SHP77 treated with DMSO at 0.1 percent for 48 hours (cell line): ENCODE measurements at regions not wholly inside any gene's neighbourhood (a gene's known extent, or its start where the extent isn't known, plus 50 kb on each side); places are given as distances from the start of the nearest gene placed in this dataset.
A peak's percentile ranks its signal among the peaks of the same experiment; 100 is the strongest.

Source experiments
- DNase-seq: peaks from one replicate; lab custom pipeline; 2025; lab: John Stamatoyannopoulos, UW

DNA sequence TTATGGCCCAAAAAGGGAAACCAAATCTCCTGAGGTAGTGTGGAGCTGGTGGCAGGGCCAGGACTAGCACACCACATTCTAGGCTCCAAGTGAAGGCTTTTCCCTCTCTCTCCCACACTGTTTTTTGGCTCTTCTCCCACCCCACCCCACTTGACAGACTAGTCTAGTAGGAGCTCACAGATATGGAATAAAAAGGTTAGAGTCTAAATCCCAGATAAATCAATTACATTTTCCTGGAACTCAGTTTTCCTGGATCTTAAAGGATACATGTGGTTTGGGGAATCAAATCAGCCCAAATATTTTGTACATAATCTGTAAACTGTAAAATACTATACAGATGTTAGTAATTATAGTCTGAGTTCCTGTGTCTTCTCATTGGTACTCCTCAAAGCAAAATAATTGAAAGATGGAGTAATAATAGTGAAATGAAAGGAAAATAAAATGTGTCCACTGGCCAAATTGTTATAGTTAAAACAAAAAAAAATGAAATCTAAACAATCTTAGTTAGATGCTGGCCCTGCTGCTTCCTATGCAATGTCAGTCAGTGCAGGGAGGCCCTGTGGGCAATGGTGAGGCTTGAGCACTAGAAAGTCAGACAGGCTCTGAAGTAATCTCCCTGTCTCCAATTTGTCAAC lies 370.4 kb upstream of the CPEB2 start:
- DNase-seq, result no peak

DNA sequence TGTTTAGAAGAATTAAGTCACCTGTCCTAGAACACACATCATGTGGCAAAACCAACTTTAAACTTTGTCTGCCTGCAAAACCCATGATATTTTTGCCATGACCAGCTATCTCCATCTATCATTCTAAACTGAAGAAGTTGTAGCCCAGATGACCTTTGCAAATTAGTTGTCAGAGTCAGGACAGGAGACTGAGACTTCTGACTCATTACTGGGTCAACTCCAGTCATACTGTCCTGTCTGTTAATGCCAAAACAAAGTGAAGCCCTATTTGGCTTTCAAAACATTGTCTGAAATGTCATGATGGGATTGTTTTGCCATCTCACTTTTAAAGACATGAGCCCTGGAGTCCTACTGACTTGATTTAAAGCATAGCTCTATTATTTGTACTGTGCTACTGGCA lies 365.7 kb upstream of the CPEB2 start:
- no peak for DNase-seq

DNA sequence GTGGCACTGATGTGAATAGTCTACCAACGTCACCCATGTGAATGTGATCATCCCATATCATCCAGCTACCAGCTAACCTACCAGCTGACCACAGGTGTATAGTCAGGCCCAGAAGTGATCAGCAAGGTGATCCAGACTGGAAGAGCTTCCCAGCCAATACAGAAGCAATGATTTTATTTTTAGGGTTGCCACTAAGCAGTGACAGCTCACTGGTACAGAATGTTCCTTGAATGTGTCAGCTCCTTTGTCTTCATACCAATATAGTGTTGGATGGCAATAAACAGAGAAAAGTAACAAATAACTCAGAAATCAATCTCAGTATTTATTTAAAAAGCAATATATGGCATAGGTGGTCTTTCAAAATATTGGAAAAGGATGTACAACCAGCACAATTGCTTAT lies 361.8 kb upstream of the CPEB2 start:
- DNase-seq, result no peak

DNA sequence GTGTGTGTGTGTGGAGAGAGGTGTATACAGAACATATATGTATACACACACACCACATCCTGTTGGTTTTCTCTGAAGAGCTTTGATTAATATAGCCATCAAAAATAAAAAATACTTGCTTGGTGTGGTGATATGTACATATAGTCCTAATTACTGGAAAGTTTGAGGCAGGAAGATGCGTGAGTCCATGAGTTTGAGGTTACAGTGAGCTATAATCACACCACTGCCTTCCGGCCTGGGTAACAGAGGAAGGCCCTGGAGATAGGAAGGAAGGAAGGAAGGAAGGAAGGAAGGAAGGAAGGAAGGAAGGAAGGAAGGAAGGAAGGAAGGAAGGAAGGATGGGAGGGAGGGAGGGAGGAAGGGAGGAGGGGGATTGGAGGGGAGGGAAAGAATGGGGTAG lies 360.4 kb upstream of the CPEB2 start:
- no peak for DNase-seq

DNA sequence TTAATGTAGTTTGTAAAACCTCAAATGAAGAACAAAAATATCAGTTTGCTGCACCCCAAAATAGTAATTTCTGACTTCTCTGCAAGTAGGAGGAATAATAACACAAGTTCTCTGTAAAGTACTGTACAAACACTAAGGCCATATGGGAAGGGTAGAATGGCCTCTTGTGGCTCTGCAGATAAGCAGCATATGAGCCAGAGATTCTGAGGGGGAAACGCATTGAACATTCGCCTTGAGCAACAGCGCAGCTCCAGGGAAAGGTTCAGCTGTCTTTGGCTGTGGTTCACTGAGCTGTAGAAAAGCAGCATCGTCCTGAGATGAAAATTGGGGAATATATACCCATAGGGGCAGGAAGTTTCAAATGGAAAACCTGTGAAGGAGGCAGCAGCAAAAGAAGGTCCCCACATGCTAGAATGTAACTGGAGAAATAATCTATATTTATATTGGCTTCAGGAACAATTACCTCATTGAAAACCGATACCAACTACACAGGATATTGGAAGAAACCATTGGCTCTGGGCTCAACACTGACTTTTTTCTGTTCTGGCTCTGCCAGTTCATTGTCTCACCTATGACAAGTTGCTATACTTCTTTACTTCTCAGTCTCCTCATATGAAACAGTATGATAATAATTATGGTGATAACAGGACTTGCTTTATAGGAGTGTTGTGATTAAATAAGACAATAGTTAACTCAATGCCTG lies 357.6 kb upstream of the CPEB2 start:
- DNase-seq, result no peak

DNA sequence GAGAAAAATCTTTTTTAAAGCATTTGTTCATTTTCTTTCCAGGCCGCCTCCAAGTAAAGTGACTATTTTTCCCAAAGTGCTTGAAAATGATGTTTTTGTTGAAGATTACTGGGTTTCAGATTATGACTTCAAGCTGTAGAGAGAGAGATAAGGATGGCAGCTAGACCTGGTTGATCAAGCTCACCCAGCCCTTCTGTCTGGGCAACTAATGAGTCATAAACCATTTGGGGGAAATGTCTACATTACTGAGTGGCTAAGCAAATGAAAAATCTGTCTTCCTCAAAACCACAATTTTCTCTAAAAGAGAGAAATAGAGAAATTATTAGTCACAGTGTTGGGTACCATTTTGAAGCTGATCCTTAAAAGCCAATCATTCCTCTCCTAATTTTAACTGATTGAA lies 355.4 kb upstream of the CPEB2 start:
- DNase-seq, result no peak

DNA sequence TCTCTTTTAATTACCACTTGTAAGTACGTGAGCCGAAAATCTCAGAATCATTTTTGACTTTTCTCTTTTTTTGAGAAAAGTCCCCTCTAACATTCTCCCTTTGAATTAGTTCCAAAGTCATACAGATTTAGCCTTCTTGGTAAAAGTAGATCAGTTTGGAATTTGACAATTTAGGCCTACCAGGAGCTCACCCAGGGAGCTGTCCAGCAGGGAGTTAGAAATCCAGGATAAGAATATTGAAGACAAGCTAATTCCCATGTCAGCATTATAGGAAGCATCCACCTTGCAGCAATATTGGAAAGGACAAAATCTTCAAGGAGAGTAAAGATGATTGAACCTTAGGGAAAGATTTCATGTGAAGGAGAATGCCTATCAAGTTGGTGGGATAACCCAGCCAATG lies 352.2 kb upstream of the CPEB2 start:
- no peak for DNase-seq

DNA sequence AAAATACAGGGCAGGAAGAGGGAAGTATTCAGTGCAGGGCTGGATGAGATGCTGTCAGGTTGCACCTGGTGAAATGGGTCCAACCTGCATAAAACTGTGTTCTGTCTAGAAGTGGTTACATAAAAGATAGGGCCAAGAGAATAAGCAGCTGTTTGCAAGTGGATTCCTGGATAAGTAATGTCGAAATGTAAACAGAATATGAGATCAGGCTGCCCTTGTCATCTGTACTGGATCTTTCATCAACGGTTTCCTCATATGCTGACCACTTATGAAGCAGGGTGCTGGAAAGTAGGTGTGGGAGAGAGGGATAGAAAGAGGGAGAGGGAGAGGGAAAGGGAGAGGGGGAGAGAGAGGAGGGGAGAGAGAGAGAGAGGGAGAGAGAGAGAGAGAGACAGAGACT lies 349.8 kb upstream of the CPEB2 start:
- peak; percentile 6 for DNase-seq

DNA sequence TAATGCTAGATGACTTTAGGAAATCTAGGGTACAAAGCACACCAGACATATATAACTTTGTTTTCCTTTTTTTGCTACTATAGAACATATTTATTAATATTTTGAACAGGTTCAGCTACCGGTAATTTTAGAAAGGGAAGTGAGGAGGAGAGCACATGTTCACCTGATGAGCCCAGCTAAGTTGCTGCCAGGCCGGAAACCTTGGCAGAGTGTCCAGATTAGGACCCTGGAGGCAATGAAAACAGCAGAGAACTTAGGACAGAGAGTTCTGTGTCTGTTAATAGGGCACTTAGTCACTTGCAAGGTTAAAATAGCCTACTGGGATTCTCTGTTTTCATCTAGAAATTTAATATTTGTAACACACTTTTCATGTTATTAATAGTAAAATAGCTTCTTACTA lies 348.9 kb upstream of the CPEB2 start:
- no peak for DNase-seq

DNA sequence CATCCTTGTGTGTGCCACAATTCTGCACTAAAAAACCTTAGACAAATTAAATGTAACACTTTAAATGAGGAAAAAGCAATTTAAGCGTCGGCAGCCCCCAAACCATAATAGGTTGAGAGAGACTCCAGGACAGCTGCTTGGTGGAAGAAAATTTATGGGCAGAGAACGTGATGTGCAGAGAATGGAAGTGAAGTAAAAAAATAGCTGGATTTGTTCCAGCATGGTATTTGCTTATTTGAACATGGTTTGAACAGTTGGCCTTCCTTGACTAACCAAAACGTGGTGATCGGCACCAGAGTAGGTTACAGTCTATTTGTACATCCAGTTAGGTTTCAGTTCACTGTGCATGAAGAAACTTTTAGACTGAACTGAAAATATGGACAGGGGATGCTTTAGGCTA lies 343.0 kb upstream of the CPEB2 start:
- peak; percentile 45 for DNase-seq

DNA sequence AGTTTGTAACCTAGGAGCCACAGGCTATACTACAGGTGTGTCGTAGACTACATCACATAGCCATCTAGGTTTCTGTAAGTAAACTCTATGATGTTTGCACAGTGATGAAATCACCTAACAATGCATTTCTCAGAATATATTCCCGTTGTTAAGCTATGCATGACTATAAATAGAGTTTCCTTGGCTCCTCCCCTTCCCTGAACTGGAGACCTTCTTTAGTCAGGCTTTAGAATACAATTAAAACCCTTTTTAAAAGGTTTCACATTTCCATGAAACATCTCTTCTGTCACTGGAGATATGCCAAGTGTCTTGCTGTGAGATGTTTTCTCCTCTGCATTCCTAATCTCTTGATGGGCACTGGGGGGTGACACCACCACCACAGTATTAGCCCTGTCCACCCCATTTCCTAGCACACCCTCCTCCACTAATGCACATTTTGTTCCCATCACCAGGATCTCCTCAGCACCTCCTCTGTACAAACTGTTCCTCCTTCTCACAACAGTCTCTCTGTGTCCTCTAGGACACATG lies 334.6 kb upstream of the CPEB2 start:
- DNase-seq, result no peak

DNA sequence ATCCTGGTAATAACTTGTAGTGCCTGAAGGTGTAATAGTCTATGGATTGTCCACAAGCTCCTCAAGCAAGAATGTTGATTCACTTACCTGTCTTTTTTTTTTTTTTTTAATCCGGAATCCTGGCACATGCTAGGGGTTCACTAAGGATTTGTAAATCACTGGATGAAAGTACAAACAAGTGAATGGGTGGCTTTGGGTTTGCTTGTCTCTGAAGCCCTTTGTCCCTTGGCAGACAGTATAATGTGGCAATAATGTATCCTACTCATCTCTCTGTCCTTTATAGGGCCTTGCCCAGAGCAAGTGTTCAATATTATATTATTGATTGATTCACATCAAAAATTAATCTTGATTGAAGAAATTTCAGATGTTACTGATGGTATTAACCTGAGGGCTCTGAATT lies 334.0 kb upstream of the CPEB2 start:
- DNase-seq, result no peak

DNA sequence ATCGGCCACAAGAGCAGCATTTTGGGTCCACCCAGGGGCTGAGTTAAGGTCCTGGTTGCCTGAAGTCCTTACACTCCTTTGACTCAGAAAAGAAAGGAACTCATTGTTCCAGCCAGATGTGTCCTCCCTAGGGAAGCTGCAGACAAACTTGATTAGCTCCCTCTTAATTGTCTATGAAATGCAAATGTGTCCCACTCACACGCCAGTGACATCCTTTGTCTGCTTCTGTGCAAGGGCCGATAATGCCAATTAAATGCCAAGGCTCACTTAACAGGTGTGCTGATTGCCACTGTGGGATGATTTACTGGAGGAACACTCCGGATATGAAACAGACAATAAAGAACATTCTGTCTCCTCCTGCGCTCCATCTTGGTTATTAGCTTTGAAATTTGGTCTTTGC lies 332.9 kb upstream of the CPEB2 start:
- DNase-seq, result no peak

DNA sequence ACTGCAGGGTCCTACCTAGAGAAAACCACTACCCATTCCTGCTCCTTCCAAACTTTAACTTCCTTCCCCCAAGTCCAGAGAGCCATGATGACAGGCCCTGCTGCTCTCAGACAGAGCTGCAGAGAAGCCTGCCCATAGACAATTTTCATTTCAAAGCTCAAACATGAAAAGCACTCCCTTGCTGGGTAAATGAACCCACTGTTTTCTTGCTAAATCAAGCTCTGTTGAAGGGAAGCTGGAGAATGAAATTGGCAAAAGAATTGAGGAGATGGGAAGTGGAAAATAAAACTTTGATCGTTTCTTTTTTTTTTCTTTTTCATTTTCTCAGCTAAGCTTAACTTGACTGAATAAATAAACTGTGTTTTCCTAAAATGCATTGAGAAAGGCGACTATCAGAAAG lies 331.1 kb upstream of the CPEB2 start:
- DNase-seq, result no peak

DNA sequence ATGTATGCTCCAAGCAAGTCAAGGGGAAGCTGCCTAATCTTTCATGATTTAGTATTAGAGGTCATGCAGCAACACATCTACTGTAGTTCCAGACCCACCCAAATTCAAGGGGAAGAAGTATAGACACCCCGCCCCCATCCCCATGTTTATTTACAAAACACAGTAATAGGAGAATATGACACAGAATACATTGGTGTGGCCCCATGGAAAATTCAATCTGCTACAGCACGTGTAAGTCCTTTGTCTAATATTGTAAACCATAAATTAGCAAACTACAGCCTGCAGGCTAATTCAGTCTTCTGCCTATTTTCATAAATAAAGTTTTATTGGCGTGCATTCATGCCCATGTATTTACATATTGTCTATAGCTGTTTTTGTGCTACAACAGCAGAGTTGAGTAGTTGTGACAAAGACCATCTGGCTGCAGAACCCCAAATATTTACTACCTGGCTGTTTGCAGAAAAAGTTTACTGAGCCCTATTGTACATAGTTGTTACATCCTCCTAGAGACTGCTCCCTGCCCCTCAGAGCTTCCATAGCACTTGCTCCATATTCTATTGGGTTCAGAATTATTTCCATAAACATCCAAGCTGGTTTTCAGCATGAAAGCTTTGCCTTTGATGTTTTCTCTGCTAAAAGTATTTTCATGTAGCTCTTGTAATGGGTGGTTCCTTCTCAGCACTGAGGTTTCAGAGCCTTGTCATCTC lies 326.8 kb upstream of the CPEB2 start:
- DNase-seq, result no peak

DNA sequence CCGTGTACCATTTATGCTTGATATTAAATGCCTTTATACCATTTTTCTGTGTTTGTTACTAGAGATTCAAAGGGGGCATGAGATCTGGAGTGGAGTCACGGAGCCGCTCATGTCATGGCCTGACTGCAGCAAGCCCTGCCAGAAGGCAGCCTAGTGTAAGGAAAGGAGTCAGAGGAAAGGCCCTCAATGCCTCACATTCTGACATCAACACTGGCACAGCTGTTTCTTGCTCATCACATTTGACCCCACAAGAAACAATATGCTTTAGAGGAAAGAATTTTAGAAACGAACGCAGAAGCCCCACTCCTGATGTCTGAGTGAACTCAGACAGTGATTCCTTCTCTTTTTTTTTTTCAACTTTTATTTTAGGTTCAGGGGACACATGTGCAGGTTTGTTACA lies 322.4 kb upstream of the CPEB2 start:
- DNase-seq, result no peak

DNA sequence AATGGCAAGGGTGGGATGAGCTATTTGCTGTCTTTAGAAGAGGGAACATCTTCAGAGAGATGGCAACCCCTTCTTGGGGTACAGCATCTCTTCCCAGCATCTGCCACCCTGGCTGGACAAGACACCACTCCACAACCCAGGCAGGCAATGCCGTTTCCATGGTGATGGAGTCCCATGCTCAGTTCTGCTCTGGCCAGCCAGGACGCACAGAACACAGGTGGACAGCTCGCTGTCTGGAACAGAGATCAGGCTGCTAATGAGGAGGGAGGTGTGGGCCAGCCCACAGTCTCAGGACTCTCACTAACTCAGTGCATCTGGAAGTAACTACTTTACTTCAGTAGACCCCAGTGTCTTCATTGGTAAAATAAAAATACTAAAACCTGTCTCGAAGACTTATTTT lies 321.0 kb upstream of the CPEB2 start:
- DNase-seq, result no peak

DNA sequence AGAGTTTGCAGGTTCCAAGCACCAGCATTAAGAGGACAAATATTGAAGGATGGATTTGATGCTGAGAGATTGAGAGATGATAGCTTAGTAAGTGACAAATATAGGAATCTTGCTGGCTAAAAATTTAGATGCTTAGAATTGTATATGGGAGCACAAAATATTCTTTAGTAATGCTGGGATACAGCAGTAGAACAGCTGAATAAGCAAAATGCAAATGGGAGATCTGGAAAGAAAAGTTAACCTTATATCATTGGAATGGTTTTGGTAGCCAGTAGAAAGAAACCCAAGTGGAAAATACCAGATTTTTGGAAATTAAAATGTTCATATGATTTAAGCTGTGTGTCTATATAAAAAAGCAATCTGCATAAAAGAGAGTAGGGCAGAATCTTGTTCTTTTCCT lies 308.6 kb upstream of the CPEB2 start:
- no peak for DNase-seq

DNA sequence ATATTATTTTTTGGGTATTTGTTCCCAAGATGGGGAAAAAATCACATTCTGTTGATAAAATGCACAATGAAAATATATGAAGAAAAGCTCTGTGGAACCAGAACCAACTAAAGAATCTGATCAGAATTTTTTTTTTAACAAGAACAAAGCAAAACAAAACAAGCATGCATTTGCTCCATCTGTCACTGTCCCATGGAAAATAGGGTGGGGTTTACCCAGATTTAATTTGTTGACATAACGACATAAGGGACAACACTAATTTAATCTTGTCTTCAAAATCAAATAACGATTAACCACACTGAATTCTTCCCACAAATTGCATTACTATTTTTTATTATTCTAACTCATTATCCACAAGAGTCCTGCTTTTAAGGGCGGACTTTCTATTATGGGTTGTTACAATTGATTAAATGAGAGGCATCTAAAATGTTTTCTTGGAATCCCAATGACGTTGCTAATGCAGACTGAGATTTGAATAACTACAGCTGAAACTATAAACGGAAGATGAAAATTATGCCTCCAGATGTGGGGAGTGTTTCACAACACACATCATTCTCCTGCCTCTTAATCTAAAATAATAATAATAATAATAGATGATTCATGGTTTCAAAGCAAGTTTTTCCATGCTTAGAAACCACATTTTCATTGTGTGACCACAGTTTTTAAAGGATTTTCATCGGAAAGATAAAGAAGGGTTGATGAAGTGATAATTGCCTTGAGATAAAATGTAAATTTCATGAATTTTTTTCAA lies 307.0 kb upstream of the CPEB2 start:
- DNase-seq, result no peak

DNA sequence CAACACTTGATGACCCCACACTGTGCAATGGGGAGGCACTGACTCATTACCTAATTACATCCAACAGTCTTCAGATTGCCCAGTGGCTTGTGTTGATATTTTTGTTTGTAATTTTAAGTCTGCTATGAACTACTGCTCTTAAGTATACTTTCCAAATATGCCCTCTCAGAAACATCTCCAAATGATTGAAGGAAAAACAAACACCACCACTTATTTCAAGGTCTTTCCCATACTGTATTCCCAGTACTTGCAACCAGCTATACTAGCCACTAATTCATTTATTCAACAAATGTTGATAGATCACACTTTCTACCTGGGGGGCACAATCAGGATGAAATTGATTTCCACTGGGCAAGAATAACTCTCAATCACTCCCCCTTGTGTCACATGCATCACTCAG lies 302.2 kb upstream of the CPEB2 start:
- no peak for DNase-seq

DNA sequence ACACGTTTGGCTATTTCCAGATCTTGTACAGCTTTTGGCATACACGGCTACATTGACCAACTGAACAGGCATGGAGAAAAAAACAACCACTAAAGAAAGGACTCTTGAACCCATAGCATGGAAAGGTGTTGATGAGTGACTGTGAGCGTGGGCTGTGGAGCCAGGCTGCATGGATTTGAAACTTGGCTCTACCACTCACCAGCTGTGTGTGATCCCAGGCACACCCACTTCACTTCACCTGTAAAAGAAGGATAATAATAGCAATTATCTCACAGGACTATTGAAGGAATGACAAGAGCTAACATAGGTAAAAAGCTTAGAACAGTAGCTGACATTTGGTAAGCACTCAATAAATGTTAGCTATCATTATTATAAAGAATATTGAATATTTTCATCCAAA lies 301.7 kb upstream of the CPEB2 start:
- no peak for DNase-seq

DNA sequence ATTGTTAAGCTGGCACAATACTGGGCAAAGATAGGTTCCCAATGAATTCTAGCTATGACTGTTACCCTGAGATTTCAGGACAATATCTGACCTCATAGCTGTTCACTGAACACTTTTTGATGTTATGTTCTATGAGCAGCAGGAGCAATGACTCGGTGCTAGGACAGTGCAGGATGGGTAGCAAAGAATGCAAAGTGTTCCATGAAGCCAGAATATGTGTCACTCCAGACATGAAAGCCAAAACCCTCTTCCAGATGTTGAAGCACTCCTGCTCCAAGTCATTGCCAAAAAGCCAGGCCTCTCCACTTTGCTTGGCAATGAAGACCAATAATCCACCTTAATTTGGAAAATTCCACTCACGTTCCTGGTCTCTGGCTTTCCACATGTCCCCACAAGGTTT lies 300.9 kb upstream of the CPEB2 start:
- DNase-seq, result no peak

DNA sequence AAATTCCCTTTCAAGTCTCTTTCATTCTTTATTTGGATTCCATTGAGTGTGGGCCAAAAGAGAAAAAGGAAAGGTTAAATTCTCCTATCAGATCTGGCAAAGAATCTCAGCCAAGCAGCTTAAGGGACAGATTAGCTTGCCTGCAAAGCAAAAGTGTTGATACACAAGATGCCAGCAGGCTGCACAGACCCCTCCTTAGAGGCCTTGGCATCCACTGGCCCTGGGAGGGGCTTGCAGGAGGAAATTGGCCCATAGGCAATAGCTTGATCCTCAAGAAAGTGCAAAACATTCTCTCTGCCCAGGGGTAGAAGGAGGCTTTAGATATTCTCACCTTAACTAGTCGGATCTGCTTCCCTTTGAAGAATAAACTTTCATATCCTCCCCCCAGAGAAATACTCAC lies 300.4 kb upstream of the CPEB2 start:
- DNase-seq, result no peak
